ENCODE measurements at regions not wholly inside any gene's neighbourhood (a gene's known extent, or its start where the extent isn't known, plus 50 kb on each side); places are given as distances from the start of the nearest gene placed in this dataset.
A peak's percentile ranks its signal among the peaks of the same experiment; 100 is the strongest.

DNA sequence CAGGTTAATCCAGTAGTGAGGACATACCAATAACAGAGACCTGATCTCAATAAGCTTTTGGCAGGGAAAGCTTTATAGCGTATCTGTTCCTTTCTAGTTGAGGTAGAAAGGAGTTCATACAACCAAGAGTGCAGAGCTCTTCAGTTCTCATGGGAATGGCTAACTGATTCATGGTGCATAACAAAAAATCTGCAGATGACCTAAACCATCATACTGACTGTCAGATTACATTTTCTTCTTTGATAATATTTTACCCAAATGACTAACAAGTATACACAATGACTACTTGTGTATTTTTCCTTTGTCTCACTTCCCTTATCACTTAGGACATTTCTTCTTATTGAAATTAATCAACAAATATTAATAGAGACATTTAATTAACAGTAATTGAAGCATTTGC is 140.0 kb upstream of the SERTAD2 start:
- Histone ChIP-seq H3K9me3 (ENCODE audit: low read depth) (no peaks in the 10 kb centered on the region), H3K27ac (no peak overlapping the region), H3K36me3 (no peaks in the 10 kb centered on the region), H3K4me3 (no peak overlapping the region), H3K4me1 (ENCODE audit: low read depth) (peaks cover 11% of the 10 kb centered on the region), H3K27me3 (no peaks in the 10 kb centered on the region)
- DNase-seq (ENCODE audit: low read depth in 1 of 2, low spot score in 1 of 2), result no peak
- no peak for TF ChIP-seq CTCF (IDR thresholded peaks at IDR 0.05; ENCODE audit: low read depth, low read length)

DNA sequence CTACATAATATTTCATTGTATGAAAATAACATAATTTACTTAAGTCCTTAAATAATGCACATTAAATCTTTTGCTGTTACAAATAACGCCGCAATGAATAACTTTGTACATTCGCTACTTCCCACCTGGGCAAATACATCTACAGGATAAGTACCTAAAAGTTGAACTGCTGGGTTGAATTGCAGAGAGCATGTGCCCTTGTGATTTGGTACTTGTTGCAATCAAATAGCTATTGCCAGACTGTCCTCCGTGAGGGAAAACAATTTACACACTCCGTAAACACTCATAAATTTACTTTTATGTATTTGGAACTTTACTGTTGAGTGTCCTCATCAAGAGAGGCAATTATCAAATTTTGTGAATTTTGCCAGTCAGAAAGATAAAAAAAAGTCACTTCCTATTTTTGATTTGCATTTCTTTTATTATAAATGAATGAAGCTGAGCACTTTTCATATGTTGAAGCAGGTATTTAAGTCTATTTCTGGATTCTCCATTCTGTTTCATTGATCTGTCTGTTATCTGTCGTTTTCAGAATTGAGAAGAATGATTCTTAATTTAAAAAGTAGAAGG is 140.8 kb upstream of the SERTAD2 start:
- Histone ChIP-seq H3K36me3 (no peaks in the 10 kb centered on the region), H3K27ac (no peak overlapping the region), H3K9me3 (ENCODE audit: low read depth) (no peaks in the 10 kb centered on the region), H3K4me1 (ENCODE audit: low read depth) (peaks cover 11% of the 10 kb centered on the region), H3K27me3 (no peaks in the 10 kb centered on the region), H3K4me3 (no peak overlapping the region)
- no peak for TF ChIP-seq CTCF (IDR thresholded peaks at IDR 0.05; ENCODE audit: low read depth, low read length)
- no peak for DNase-seq (ENCODE audit: low read depth in 1 of 2, low spot score in 1 of 2)

- H3K27ac ChIP-seq, result no peak overlapping the region
- H3K27me3 ChIP-seq, result no peaks in the 10 kb centered on the region
- H3K9me3 ChIP-seq (ENCODE audit: low read depth), result no peaks in the 10 kb centered on the region
- peak in 1 of 2 donors; percentile 55 for DNase-seq (ENCODE audit: low read depth in 1 of 2, low spot score in 1 of 2)
- H3K4me3 ChIP-seq, result no peak overlapping the region
- peaks cover 8% of the 10 kb centered on the region for H3K4me1 ChIP-seq (ENCODE audit: low read depth)
- TF ChIP-seq CTCF (IDR thresholded peaks at IDR 0.05; ENCODE audit: low read depth, low read length), result no peak
- H3K36me3 ChIP-seq, result no peaks in the 10 kb centered on the region
These were observed 141.4 kb upstream of the SERTAD2 start for GRCh38 chr2:64795024-64795592.

DNA sequence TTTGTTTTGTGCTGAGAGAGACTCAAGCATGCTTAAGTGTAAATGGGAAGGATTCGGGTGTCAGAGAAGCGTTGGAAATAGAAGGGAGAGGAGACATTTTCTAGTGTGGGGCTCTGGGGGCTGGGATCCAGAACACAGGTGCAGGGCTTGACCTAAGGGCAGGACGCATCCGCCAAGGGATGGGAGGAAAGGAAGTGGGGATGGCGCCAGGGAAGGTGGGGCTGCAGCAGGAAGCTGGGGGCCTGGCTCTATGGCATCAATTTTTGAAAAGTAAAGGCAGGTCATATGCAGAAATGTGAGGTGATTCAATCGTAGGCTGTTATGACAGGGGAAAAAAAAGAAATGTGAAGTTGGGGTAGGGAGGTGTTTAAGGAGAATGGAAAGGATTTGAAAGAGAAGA is 143.2 kb upstream of the SERTAD2 start:
- TF ChIP-seq CTCF (IDR thresholded peaks at IDR 0.05; ENCODE audit: low read depth, low read length), result no peak
- DNase-seq (ENCODE audit: low read depth in 1 of 2, low spot score in 1 of 2), result no peak
- H3K4me3 ChIP-seq, result no peak overlapping the region
- peaks cover 8% of the 10 kb centered on the region for H3K4me1 ChIP-seq (ENCODE audit: low read depth)
- no peak overlapping the region for H3K27ac ChIP-seq
- H3K36me3 ChIP-seq, result no peaks in the 10 kb centered on the region
- H3K9me3 ChIP-seq (ENCODE audit: low read depth), result no peaks in the 10 kb centered on the region
- no peaks in the 10 kb centered on the region for H3K27me3 ChIP-seq

- TF ChIP-seq CTCF (IDR thresholded peaks at IDR 0.05; ENCODE audit: low read depth, low read length), result no peak
- DNase-seq (ENCODE audit: low read depth in 1 of 2, low spot score in 1 of 2), result peak in 1 of 2 donors; percentile 41
- H3K27ac ChIP-seq, result no peak overlapping the region
- H3K4me3 ChIP-seq, result no peak overlapping the region
- no peaks in the 10 kb centered on the region for H3K27me3 ChIP-seq
- no peaks in the 10 kb centered on the region for H3K36me3 ChIP-seq
- H3K4me1 ChIP-seq (ENCODE audit: low read depth), result peaks cover 8% of the 10 kb centered on the region
- no peaks in the 10 kb centered on the region for H3K9me3 ChIP-seq (ENCODE audit: low read depth)
These were observed 144.3 kb upstream of the SERTAD2 start for GRCh38 chr2:64797881-64798575.
